Upper lobe of left lung (tissue), 4 donors: ENCODE measurements at regions not wholly inside any gene's neighbourhood (a gene's known extent, or its start where the extent isn't known, plus 50 kb on each side); places are given as distances from the start of the nearest gene placed in this dataset.

ENCODE experiments used
- CTCF ChIP-seq, 6 experiments: fragments of 450-650 bp in 4 of 6; fragments of 200-600 bp in 2 of 6; sonication (generic) in 2 of 6; IDR thresholded peaks; one replicate each; pipeline ENCODE4 v1.5.1; 2016 to 2019; ENCODE audit warnings: antibody characterized with exemption in 6 of 6
- EP300 ChIP-seq, 4 donors: sonication (generic); formaldehyde crosslinking; IDR thresholded peaks; one replicate each; pipeline ENCODE4 v1.5.1; 2017; ENCODE audit warnings: antibody characterized with exemption in 4 of 4, control low read depth in 2 of 4
- POLR2A ChIP-seq, 4 donors: fragments of 450-650 bp; IDR thresholded peaks; one replicate each; pipeline ENCODE4 v1.5.1; 2016 to 2017; ENCODE audit warnings: antibody characterized with exemption in 4 of 4, mild to moderate bottlenecking in 2 of 4
- POLR2AphosphoS5 ChIP-seq, 2 donors: sonication (generic); formaldehyde crosslinking; IDR thresholded peaks; one replicate each; pipeline ENCODE4 v1.5.1; 2017; ENCODE audit warnings: antibody characterized with exemption in 2 of 2

GRCh38 chr2:234426616-234427015 is 70.3 kb downstream of the ARL4C start:
- no peak for TF ChIP-seq CTCF (IDR thresholded peaks at IDR 0.05)
- no peak for TF ChIP-seq EP300 (IDR thresholded peaks at IDR 0.05)
- no peak for TF ChIP-seq POLR2AphosphoS5 (IDR thresholded peaks at IDR 0.05)
- TF ChIP-seq POLR2A (IDR thresholded peaks at IDR 0.05): no peak
